Mesothelial cell of epicardium (in vitro differentiated cells): ENCODE measurements at regions not wholly inside any gene's neighbourhood (a gene's known extent, or its start where the extent isn't known, plus 50 kb on each side); places are given as distances from the start of the nearest gene placed in this dataset.
A peak's percentile ranks its signal among the peaks of the same experiment; 100 is the strongest.

Source experiments
- DNase-seq, 2 experiments: peaks; one replicate each; pipeline ENCODE4 v3.0.0; 2021; ENCODE audit warnings: low spot score in 2 of 2; ENCODE audit not compliant: unreplicated experiment in 2 of 2
- H3K27ac Mint-ChIP-seq: 2 replicates; pipeline ENCODE4 v1.8.0; 2021; ENCODE audit warnings: mixed read lengths
- H3K27me3 Mint-ChIP-seq: 2 replicates; pipeline ENCODE4 v1.8.0; 2021; ENCODE audit warnings: low read depth, mixed read lengths
- H3K36me3 Mint-ChIP-seq: 2 replicates; pipeline ENCODE4 v1.8.0; 2021; ENCODE audit warnings: mixed read lengths
- H3K4me1 Mint-ChIP-seq: 2 replicates; pipeline ENCODE4 v1.8.0; 2021; ENCODE audit warnings: mixed read lengths
- H3K4me3 Mint-ChIP-seq: 2 replicates; pipeline ENCODE4 v1.8.0; 2021; ENCODE audit warnings: mild to moderate bottlenecking, moderate library complexity, mixed read lengths
- H3K9me3 Mint-ChIP-seq: 2 replicates; pipeline ENCODE4 v1.8.0; 2021; ENCODE audit warnings: mixed read lengths
- CTCF ChIP-seq: fragments of 200-600 bp; sonication (generic); IDR thresholded peaks from one replicate; pipeline ENCODE4 v1.5.0; 2021; ENCODE audit warnings: antibody characterized with exemption; ENCODE audit not compliant: unreplicated experiment

- H3K27me3 Mint-ChIP-seq: no peaks in the 10 kb centered on the region
- H3K9me3 Mint-ChIP-seq: peaks cover 19% of the 10 kb centered on the region
Observed at GRCh38 chr9:7403839-7404487, 395.6 kb downstream of the DMAC1 start.

GRCh38 chr9:7403028-7403389, 396.6 kb downstream of the DMAC1 start:
- H3K9me3 Mint-ChIP-seq: peaks cover 19% of the 10 kb centered on the region
- no peaks in the 10 kb centered on the region for H3K36me3 Mint-ChIP-seq
- DNase-seq: no peak
- peaks cover 42% of the 10 kb centered on the region for H3K4me1 Mint-ChIP-seq
- no peak for TF ChIP-seq CTCF
- no peaks in the 10 kb centered on the region for H3K27me3 Mint-ChIP-seq
- peak overlapping the region; percentile 28 for H3K27ac Mint-ChIP-seq
- H3K4me3 Mint-ChIP-seq: no peak overlapping the region

More at GRCh38 chr9:7403839-7404487, 395.6 kb downstream of the DMAC1 start:
- TF ChIP-seq CTCF: no peak
- DNase-seq: no peak
- peaks cover 36% of the 10 kb centered on the region for H3K4me1 Mint-ChIP-seq
- no peaks in the 10 kb centered on the region for H3K36me3 Mint-ChIP-seq
- no peak overlapping the region for H3K27ac Mint-ChIP-seq
- H3K4me3 Mint-ChIP-seq: no peak overlapping the region

GRCh38 chr9:7402334-7403027, 397.1 kb downstream of the DMAC1 start:
- Mint-ChIP-seq H3K4me1 (peaks cover 46% of the 10 kb centered on the region), H3K36me3 (no peaks in the 10 kb centered on the region), H3K27me3 (no peaks in the 10 kb centered on the region), H3K9me3 (peaks cover 16% of the 10 kb centered on the region), H3K4me3 (no peak overlapping the region), H3K27ac (peak overlapping the region; percentile 57)
- no peak for TF ChIP-seq CTCF
- no peak for DNase-seq

GRCh38 chr9:7401116-7401515, 398.5 kb downstream of the DMAC1 start:
- DNase-seq: no peak
- Mint-ChIP-seq H3K27ac (peak overlapping the region; percentile 7), H3K27me3 (no peaks in the 10 kb centered on the region), H3K9me3 (peaks cover 3% of the 10 kb centered on the region), H3K4me3 (no peak overlapping the region), H3K4me1 (peaks cover 48% of the 10 kb centered on the region), H3K36me3 (no peaks in the 10 kb centered on the region)
- no peak for TF ChIP-seq CTCF

GRCh38 chr9:7394002-7394774, 405.4 kb downstream of the DMAC1 start:
- no peak for DNase-seq
- Mint-ChIP-seq H3K36me3 (no peaks in the 10 kb centered on the region), H3K27ac (no peak overlapping the region), H3K27me3 (no peaks in the 10 kb centered on the region), H3K4me1 (peaks cover 26% of the 10 kb centered on the region), H3K4me3 (no peak overlapping the region), H3K9me3 (no peaks in the 10 kb centered on the region)
- no peak for TF ChIP-seq CTCF
